Bone marrow (tissue), 2 donors: ENCODE measurements at regions not wholly inside any gene's neighbourhood (a gene's known extent, or its start where the extent isn't known, plus 50 kb on each side); places are given as distances from the start of the nearest gene placed in this dataset.

Experiments
- DNase-seq, 2 donors: peaks; one replicate each; lab custom pipeline; 2025; lab: John Stamatoyannopoulos, UW

DNA sequence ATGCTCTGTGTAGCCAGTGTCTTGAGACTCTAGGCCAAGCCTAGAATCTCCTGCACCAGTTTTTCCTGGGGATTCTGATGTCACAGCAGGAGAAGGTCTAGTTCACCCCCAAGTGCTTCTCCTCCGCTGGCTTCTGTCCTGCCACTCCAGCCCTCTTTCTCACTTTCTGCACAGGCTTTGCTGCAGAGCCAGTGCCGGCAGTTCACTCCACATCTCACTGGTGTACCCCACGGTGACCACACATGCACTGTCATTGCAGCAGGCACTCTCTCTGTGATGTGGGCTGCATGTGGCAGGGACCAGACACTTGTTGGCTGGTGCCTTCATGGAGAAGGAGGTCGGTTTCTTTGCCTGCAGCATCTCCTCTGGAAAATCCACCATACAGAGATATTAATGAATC is 643.8 kb upstream of the GALNTL6 start:
- DNase-seq = no peak

DNA sequence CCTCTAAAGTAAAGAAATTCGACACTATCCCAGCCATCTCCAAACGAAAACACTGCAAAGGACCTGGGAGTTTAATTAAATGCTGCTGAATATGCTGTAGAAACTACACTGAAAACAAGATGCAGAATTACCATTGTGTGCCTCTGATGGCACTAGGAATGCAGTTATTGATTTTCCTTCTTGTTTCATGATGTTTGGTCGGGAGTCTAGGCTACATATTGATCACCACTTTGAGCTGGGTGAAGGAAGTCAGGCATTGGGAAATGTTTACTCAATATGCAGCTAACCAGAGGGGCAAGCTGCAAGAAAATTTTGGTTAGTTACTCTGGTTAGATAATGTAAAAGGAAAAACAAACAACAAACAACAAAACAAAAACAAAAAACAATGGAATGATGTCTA is 650.7 kb upstream of the GALNTL6 start:
- no peak for DNase-seq

DNA sequence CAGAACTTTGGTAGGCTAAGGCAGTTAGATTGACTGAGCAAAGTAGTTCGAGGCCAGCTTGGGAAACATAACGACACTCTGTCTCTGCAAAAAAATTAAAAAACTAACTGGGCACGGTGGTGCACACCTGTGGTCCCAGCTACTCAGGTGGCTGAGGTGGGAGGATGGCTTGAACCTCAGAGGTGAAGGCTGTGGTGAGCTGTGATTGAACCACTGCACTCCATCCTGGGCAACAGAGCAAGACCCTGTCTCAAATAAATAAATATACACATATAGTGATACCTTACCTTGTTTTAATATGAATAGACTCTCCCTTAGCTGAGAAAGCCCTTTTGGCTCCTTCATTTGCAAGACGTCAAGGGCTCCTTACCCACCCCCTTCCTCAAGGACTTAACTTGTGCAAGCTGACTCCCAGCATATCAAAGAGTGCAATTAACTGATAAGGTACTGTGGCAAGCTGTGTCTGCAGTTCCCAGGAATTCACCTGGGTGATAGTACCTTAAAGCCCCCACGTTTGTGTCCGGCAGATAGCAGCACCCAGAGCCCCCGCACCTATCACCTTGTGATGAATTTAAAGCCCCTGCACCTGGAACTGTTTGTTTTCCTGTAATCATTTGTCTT is 655.6 kb upstream of the GALNTL6 start:
- no peak for DNase-seq

DNA sequence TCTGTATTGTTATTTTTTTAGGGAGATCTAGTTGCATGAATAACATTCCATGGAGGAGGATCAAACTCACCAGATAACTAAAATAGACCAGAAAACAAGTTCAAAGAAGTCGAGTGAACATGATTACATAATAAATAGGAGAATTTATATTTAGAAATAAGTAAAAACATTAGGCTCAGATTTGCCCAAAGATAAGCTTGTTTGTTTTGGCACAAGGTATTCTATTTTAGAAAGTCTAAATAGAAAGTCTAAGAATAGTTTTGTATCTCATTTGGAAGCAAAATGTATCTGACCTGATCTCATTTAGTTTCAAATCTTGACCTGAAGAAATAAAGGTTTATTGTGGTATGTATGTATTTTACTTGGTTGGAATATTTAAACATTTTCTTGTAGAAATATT is 670.6 kb upstream of the GALNTL6 start:
- DNase-seq = no peak

DNA sequence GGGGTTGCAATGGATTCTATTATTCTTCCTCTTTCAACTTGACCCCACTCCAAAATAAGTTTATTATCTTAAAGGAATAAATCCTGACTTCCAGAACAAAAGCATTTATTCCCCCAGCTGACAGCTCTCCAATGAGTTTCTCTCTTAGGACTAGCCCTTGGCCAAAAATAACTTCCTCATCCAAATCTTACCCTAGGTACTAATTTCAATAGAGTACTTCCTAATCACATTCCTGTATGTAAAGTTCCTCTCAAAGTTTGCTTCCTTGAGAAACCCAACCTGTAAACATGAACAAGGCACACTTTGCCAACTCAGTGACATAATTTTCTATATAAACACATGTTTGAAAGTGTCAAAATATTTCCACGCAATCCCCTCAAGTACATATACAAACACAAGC is 671.2 kb upstream of the GALNTL6 start:
- DNase-seq = no peak

DNA sequence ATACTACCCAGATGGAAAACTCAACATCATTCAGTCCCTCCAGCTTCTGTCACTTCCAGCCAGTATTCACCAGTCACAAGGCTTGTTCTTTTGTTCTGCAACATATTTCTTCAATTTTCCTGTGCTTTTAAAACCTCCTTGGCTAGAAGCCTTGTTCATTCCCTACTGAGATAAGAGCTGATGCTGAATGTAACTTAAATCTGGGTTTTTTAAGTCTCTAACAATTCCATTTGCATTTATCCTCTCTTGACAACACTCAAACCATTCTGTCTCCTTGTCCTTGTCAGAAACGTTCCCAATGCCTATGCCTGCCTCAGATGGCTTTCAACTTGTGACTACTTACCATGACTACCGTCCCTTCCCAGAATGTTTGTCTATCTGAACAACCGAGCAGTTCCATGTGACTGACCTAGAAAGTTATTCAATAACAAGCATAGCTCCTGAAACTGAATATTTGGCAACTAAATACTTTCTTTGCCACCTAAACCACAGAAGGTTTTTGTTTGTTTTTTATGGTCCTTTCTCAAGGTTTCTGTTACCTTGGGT is 682.9 kb upstream of the GALNTL6 start:
- no peak for DNase-seq

DNA sequence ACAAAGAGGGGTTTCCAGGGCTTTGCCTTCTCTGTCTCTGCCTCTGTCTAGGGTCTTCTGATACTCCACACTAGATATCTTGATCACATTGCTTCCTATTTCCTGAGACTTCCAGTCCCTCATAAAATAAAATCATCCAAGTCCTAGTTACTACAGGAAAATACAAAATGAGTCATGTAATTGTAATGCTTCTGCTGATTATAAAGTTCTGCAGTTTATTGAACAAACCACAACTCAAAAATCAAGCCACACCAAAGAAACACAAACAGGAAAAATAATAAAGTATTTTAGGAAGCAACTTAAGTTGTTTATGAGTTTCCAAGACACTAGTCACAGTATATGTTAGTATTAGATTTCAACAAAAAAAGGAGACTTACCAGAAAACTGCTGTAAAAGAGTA is 695.1 kb upstream of the GALNTL6 start:
- no peak for DNase-seq

DNA sequence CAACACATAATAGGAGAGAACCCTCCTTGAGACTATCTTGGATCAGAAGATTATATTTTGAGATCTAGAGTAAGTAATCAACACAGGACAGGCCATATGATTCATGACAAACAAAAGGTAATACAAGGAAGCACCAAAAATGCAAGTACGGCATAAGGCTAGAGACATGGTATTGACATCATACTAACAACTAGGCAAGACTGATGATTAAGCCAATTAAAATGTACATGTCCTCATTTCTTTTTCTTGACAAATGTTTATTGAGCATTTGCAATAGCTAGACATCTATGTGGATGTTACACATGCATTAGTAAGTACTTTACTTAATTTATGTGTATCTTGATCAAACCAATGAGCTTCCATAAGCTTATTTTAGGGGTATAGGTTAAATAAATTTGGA is 695.7 kb upstream of the GALNTL6 start:
- DNase-seq = no peak

DNA sequence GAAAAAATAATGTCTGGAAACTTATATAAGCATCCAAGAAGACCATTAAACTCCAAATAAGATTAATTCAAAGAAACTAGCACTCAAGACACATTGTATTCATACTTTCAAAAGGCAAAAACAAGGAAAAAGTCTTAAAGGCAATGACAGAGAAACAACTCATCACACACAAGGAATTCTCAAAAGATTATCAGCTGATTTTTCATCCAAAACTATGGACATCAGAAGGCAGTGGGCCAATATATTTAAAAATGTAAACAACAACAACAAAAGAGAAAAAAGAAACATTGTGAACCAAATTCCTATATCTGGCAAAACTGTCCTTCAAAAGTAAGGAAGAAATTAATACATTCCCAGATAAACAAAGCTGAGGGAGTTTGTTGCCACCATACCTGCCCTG is 711.4 kb upstream of the GALNTL6 start:
- no peak for DNase-seq

DNA sequence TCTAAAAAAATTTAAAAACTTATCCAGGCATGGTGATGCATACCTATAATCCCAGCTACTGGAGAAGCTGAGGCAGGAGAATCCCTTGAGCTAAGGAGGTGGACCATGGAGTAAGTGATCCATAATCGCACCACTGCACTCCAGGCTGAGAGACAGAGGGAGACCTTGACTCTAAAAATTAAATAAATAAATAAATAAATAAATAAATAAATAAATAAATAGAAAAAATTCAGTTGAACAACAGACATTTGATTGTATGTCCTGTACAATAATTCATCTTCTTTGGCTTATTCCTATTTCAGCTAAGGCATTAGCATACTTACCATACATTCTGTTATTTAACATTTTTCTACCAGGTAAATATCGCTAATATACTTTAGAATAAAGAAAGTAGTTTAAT is 726.1 kb upstream of the GALNTL6 start:
- DNase-seq = no peak

DNA sequence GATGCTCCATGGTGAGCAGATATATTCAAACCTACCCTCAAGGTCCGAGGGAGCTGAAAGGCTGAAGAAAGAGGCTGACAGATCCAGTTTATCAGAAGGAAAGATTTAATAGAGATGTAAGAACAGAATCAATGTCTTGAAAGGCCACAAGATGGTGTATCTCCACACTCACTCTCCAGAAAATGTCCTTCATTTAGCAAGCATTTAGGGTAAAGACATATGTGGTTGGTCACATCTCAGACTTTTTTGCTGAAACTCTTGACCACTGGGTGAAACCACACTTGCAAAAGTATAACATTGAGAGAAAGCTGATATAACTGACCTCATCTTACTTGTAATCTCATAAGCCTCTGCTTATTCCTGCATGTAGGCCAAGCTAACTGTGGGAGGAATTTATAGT is 745.8 kb upstream of the GALNTL6 start:
- no peak for DNase-seq

DNA sequence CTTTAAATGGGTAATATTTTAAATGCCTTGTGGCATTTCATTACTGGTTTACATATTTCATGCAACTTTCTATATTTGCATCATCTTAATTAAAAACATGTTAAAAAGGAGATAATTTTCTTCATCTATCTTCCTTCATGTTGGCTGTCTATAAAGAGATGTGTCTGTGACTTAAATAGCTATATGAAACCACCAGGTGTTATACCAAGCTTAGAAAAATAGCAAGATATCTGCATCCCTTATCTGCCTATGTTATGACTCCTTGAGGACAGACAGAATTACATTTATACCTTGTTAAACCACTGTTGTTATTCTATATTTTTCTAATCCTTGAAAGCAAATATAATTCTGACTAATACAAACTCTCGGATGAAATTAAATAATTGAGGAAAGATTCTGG is 763.8 kb upstream of the GALNTL6 start:
- no peak for DNase-seq

DNA sequence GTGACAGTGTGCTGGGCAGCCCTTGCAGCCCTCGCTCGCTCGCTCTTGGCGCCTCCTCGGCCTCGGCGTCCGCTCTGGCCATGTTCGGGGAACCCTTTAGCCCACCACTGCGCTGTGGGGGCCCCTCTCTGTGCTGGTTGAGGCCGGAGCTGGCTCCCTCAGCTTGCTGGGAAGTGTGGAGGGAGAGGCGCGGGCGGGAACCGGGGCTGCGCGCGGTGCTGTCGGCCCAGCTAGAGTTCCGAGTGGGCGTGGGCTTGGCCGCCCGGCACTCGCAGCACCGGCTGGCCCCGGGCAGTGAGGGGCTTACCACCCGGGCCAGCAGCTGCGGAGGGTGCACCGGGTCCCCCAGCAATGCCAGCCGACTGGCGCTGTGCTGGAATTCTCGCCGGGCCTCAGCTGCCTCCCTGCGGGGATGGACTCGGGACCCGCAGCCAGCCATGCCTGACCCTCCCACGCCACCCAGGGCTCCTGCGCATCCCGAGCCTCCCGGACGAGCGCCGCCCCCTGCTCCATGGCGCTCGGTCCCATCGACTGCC is 770.1 kb upstream of the GALNTL6 start:
- no peak for DNase-seq

DNA sequence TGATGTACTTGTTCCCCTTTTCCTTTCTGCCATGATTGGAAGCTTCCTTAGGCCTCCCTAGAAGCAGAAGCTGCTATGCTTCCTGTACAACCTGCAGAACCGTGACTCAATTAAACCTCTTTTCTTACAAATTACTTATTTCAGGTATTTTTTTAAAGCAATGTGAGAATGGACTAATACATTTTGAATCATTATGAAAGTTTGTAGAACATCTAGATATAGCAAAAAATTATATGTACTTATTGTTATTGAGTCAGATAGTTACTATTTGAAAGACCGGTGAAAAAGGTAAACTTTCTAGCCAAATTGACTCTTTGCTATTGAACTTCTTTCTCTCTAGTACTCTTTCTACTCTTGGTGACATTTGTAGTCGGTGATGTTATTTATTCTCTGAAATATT is 777.3 kb upstream of the GALNTL6 start:
- DNase-seq = no peak

DNA sequence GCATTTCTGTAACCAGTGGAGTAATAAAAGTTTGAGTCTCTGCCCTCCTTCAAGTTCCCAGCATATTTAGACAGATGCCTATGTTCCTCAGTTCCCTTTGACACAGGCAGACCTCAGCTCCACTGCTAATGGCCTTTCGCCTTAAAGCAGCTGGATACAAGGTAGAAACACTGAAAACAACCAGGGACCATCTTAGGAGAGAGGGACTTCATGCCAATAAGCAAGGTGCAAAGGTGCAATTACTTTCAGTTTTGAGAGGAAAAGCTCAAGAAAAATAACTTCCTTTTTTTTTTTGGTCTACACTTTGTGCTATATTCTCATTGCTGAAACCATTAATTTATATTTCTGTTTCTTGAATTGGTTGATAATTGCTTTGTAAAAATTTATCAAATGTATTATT is 781.9 kb upstream of the GALNTL6 start:
- peak in 1 of 2 donors; percentile 36 for DNase-seq

DNA sequence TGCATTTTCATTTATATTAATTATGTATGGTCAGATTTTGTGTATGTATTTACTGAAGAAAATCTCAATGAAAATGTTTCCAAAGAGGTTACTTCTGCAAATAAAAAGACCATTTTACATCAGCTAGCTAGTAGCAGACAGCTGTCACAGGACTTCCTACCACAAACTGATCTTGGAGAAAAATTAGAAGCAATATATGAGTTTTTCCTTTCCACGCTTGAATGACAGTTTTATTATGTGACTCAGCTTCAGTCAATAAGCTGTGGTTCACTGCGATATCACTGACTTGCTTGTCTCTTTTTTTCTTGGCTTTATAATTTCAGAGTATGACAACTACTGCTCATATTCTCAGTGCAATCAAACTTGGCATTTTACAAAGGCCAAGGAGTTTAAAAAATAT is 787.4 kb upstream of the GALNTL6 start:
- peak in 1 of 2 donors; percentile 89 for DNase-seq

DNA sequence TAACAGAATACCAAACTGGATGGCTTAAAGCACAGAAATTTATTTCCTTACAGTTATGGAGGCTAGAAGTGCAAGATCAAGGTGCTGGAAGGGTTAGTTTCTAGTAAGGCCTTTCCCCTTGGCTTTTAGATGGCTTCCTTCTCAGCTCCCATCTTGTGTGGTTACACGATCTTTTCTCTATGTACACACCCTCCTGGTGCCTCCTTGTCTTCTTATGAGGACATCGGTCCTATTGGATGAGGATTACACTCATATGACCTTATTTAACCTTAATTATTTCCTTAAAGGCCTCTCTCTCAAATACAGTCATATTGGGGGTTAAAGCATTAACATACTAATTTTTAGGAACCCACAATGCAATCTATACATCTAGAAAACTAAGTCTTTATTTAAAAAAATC is 787.9 kb upstream of the GALNTL6 start:
- DNase-seq = no peak

DNA sequence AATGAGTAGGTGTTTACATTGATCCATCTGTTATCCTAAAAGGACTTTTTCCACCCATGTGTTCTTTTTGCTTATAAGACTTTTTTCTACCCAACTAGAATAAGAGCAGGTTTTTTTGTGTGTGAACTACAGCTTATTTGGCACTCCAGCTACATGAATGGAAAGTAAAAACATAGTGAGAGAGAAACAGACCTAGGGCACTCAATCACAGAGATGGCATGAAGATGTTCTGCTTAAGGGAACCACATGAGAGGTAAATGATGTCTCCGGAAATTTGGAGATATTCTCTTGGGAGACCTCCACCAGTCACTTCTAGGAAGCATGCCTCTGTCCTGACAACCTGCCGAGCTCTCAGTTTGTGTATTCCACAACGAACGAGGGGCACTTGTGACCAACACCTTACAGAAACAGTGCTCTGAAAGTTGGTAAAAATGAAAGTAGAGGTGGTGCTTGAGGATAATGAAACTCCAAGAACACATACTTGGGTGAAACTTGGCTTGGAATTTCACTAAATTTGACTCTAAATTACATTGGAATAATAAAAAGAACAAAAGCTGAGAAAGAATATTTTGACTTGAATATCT is 788.4 kb upstream of the GALNTL6 start:
- DNase-seq = no peak

DNA sequence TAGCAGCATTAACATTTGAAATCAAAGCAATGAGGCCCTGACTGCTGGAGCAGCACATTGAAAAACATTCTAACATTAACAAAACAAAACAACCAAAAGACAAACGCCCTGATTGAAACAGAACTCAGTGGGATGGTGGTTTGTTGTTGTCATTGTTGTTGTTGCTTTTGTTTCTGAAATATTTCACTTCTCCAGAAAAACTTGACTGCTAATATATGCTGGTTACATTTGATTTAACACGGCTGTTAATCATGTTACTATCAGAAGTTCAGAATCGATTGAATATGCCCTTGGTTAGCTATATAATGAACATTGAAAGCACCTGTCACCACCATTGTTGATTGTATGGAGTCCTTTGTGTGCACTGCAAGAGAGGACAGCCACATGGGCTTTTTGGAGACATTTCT is 790.4 kb upstream of the GALNTL6 start:
- DNase-seq = no peak

DNA sequence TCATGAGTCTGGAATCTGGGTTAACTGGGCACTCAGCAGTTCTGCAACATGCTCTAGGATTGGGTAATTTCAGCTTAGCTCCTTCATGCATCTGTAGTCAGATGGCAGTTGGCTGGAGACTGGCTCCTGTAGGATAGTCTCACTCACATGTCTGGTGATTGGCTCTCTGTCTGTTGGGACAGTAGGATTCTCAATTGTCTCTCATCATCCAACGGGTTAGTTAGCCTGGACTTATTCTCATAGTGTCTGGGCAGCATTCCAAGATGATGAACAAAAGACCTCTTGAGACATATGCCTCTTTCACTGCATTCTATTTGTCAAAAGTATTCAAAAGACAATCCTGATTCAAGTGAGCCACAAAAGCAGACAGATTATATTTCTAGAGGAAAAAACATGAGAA is 795.6 kb upstream of the GALNTL6 start:
- no peak for DNase-seq

DNA sequence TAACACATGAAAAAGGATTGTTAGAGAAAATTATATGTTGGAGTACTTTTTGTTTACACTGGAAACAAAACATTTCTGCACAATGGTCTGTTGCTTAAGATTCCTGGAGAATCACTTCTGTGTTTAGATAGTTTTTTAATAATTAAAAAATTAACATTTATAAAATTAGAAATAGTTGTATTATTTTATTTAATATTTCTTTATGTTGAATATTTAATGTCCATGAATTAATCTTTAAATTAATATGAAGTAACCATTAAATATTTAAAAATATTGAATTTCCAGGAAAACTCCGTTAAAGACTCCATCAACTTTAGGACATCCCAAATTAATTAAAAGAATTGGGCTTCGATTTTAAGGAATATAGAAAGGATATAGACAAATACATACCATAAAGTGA is 797.1 kb upstream of the GALNTL6 start:
- DNase-seq = no peak

DNA sequence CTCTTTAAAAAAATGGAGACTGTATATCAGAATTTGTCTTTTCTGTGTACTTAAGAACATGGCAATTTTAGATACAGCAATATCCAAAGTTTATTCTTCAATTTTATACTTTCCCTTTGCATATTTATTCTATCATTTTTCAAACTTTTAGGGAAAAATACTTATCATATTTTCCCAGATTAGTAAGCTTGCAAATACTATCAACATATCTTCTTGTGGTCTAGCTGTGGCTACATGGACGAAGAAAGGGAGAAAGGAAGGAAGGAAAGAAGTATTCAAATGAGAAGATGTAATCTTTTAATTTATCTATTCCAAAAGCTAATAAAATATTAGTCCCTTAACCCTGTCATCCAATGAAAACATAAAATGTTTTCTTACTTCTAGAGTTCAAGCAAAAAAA is 797.8 kb upstream of the GALNTL6 start:
- DNase-seq = no peak

DNA sequence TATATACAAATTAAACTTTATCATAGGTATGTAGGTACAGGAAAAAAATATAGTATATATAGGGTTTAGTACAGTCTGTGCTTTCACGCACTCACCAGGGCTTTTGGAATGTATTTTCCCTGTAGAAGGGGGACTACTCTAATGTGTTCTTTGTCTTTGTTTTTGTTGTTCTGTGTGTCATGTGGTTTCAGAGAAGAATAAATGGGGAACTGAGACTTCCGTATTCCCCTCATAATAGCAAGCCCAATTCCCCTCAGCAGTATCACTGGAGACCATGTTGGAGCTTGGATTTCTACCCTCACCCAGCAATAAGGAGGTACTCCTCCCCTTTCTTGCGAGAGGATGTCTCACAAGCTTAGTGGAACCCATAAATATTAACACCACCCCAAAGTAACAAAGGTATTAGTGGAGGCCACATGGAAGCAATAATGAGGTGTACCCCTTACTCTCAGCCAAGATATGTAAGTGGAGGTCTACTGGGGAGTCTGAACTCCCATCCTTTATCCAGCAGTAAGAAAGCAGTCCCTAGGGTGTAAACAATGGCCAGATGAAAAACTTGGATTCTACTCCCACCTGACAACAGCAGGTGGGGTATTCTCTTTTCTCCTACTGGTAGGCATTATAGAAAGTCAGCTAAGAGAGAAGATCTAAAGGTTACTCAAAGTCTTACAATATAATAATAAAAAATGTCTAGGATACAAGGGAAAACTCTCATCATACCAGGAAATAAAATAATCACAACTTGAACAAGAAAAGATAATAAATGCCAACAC is 805.4 kb upstream of the GALNTL6 start:
- DNase-seq = no peak
